ENCODE measurements at regions not wholly inside any gene's neighbourhood (a gene's known extent, or its start where the extent isn't known, plus 50 kb on each side); places are given as distances from the start of the nearest gene placed in this dataset.

DNA sequence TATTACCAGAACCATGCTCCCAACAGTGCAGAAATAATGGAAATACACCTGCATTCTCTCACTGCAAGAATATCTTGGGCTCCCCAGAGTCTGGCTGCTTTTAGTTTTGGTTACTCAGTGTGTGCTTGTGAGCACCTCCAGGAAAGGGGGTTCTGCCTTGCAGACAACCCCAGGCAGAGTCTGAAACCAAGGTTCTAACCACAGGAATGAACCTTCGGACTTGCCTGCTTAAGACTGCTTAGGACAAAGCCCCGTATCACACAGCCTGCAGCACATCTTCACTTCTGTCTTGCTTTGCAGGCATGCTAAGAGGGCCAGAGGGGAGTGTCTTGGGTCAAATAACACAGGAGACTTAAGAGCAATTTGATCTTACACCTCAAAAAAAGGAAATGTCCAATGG lies 94.8 kb upstream of the SPATA31C2 start:
- no peak for DNase-seq (ENCODE audit: low read depth in 4 of 4, low spot score in 1 of 4)

DNA sequence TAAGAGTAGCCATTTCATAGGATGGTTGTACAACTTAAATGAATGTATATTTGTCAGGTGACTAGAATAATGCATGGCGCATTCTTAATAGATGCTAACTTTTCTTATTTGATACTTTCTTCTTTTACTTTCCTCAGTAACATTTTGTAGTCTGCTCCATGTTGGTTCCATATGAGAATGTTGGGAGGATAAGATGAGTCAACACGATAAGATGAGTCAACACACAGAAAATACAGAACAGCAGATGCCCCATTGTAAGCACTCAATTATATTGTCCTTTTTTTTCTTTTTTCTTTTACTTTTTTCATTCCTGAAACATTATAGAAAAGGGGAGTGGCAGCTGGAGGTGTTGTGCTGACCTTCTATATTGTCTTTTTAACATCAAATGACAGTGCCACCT lies 92.3 kb upstream of the SPATA31C2 start:
- no peak for DNase-seq (ENCODE audit: low read depth in 4 of 4, low spot score in 1 of 4)

DNA sequence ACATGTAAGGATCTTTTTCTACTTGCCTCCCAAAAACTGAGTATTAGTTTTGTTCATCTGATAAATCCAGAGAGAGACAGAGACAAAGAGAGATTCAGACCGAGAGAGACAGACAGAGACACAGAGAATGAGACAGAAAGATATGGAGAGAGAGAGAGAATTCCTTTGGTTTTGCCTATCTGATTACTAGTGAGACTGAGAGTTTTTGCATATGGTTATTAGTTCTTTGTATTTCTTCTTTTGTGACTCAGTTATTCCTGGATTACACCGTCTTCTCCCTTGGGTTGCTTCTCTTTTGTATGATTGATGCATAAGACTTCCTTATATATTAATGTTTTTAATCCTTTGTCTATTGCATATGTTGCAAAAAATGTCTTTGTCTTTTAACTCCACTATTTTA lies 91.2 kb upstream of the SPATA31C2 start:
- DNase-seq (ENCODE audit: low read depth in 4 of 4, low spot score in 1 of 4) = no peak

DNA sequence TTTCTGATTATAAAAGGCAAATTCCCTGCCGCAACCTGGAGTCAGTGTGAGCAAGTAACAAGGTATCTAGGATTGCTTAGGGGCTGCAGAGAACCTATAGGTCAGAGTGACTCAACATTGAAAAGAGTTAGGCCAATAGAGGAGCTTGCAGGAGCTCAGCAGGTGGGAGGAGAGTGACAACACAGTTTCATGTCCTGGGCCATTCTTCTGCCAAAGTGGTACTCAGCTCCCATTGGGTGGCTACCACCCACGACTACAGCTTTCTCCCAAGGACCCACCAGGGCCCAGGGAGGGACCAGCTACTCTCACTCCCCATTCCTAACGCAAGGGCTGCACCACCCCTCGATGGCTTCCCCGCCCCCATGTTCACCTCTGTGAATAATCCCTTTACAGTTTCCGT lies 86.7 kb upstream of the SPATA31C2 start:
- DNase-seq (ENCODE audit: low read depth in 4 of 4, low spot score in 1 of 4) = no peak

DNA sequence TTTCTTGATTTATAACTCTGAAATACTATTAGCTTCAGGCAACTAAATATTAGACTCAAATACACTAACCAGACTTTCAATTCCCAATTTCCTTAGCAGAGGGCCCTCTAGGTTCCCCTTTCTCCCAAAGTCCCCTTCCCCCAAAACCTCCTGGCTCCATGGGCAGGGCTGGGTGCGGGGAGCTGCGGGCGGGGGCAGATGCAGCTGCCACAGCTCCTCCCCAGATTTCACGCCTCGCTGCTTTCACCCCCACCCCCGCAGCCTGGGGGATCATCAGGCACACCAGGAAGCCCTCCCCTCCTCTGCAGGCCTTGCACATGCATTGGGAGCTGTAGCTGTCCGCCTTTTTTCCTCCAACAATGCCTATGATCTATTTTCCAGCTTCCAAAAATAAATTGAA lies 82.8 kb upstream of the SPATA31C2 start:
- DNase-seq (ENCODE audit: low read depth in 4 of 4, low spot score in 1 of 4) = no peak

DNA sequence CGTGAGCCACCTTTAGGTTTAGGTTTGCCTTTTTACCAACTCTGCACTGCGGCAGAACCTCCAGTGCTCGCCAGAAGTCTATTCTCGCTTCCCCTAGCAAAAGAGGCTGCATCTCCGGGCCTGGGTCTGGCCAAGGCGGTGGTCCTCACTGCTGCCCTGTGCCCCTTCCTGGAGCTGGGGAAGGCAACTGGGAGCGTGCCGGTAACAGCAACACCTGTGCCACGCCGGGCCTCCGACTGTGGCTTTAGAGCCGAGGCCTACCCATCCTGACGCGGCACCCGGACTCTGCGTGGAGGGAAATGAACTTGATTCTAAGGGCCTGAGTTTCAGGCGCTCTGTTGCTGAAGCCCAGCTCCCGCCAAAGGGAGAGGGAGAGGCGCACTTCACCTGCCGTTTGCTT lies 82.4 kb upstream of the SPATA31C2 start:
- DNase-seq (ENCODE audit: low read depth in 4 of 4, low spot score in 1 of 4) = no peak

DNA sequence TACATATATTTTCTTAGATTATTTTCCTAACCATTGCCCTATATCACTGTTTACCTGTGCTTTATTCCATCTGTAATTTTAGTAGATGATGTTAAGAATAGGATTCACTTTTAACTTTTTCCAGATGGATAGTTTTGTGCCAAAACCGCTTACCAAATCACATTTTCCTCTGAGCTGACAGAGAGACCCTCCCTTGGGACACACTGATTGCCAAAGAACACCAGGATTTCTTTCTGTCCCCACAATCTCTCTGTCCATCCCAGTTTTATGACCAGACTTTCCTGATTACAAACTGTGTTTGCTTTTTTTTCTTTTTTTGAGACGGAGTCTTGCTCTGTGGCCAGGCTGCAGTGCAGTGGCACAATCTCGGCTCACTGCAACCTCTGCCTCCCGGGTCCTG lies 81.3 kb upstream of the SPATA31C2 start:
- DNase-seq (ENCODE audit: low read depth in 4 of 4, low spot score in 1 of 4) = no peak

DNA sequence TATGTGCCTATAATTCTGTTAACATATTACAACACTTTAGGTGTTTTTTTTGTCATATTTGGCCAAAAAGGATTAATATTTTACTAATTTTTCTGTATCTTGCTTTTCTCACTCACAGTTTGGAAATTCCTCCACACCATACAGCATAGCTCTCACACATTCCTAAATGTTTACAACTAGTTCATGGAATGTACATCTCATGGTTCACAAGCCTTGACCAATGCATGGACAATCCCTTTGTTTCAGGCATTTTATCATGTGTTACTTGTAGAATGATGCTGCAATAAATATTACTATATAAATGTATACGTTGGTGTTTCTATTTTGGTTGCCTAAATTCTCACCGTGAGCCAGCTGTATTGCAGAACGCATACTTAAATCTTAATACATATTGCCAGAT lies 80.5 kb upstream of the SPATA31C2 start:
- DNase-seq (ENCODE audit: low read depth in 4 of 4, low spot score in 1 of 4) = no peak

DNA sequence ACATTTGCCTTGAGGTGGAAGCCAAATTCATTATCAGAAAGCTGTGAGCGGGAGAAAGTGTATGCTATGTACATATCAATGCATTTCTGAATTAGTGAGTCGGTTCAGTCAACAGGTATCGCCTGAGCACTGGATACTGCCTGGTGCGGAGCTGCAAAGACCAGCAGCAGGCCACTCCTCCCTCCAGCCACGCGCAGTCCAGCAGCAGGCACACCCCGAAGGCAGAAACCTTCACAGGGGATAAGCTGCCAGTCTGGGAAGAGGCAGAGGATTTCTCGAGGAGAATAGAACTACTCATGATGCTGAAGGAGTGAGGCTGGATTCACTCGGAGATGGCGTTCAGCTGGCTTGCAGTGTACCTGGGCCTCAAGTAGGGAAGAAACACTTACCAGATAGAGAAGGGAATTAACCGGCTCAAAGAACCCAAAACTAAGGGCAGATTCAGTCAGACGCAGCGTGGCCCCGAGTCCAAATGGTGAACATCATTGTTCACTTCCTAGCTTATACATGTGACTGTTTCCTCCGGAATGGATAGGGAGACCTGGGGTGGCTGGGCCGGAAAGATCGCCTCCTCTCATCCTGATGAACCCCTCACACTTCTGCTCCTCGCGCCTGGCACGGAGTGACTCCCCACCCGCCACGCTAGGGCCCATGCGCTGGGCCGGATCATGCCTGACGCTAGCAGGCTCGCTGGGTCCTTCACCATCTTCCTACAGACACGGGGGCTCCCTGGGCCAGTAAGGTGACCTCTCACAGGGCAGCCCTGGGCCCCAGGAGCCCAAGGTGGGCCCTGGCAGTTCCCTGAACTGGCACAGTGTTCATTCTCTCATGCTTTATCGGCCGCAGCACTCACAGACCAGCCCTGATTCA lies 78.1 kb upstream of the SPATA31C2 start:
- no peak for DNase-seq (ENCODE audit: low read depth in 4 of 4, low spot score in 1 of 4)

DNA sequence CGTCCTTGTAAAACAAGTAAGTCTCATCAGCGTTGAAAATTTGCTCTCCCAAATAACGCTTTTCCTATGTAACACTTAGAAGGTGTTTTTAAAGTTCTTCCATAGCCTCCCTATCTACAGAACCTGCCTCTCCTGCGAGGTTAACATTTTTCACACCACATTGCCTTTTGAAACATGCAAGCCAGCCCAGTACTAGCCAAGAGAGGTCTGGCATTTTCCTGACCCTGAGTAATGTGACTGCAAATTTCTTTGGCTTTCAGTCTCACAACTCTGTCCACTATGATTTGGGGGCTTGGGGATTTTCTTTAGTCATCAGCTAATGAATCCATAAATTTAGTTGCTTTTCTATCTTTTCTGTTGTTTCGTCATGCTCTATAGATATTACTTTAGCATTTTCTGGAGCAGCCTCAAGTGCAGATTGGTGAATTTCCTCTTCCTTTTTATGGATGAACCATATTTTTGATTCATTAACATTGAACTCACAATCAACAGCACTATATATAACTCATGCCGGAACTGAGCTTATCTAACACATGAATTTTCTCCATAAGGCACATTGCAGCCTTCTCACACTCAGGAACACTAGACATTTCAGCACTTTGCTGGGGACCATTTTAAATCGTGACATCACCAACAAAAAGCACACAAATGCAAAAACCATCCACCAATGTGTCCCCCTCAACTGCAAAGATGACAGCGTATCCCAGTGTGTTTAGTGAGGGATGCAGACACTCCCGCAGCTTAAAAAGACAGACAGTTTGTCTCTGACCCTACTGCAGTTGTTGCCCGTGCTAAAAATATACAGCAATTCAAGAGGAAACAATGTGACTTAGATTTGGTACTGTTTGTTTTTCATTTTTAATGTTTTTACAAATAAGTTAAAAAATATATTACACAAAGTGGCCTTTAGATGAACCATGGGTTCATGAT lies 77.2 kb upstream of the SPATA31C2 start:
- no peak for DNase-seq (ENCODE audit: low read depth in 4 of 4, low spot score in 1 of 4)

DNA sequence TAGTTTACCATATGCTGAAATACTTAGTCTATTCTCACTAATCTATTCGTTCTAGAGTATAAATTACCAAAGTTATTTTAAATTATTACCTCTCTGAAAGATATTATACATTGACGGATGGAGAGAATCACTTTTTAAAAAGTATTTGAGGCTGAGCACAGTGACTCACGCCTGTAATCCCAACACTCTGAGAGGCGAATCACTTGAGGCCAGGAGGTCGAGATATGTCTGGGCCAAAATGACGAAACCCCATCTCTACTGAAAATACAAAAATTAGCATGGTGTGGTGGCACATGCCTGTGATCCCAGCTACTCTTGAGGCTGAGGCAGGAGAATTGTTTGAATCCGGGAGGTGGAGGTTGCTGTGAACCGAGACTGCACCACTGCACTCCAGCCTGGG lies 64.0 kb upstream of the SPATA31C2 start:
- no peak for DNase-seq (ENCODE audit: low read depth in 4 of 4, low spot score in 1 of 4)

DNA sequence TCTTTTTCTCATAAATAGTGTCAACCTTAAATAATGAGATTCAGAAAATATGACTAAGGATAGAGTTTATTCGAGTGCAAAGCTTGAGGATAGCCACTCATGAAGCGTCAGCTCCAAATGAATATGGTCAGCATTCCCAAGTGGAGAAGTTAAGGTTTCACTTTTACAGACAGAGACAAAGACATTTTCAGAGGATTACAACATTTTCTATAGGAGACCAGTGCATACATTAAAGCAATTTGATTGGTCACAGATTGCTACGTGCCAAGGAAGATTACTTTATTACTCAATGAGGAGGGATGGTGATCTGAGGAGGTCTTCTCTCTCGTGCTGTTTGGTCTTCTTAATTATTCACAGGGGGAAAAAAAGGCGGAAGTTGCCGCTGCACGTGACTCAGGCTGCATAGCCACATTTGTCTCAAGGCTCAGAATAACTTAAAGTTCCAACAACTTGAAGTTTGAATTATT lies 60.1 kb upstream of the SPATA31C2 start:
- DNase-seq (ENCODE audit: low read depth in 4 of 4, low spot score in 1 of 4) = no peak

DNA sequence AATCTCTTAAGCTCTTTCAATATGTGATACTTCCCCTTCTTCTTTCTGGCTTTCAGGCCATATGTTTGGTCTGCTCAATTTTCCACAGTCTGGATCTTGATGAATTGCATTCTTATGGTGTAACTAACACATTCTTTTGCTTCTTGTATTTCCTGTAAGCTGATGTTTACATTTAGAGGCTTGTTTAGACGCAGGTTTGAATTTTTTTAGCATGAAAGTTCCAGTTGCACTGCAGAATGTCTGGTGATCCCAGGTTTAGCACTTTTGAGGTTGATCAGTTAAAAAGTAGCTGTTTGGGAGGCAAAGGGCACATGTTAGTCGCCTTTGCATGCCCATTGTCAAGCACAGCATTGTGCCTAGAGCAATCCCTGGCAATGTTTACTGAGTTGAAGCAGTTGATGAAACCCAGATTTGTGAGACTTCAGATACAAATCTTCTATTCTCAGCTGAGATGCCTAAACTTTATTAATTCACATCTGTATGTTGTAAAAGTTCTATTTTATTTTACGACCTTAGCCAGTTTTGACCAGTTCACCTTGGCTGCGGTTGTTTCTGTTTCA lies 59.6 kb upstream of the SPATA31C2 start:
- no peak for DNase-seq (ENCODE audit: low read depth in 4 of 4, low spot score in 1 of 4)

DNA sequence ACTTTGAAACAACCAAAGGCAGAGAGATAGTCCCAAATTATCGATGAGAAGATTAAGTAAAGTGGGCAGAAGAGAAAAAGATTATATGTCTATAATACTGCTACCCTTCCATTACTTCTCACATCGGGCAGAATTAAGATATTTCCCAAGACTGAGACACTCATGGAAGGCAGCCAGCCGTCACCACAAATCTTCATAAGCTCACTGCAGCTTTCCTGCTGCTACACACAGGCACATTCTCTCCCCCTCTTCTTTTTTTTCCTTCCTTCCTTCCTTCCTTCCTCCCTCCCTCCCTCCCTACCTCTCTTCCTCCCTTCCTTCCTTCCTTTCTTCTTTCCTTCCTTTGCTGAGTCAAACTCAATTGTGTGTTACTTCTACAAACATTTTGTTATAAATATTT lies 58.7 kb upstream of the SPATA31C2 start:
- DNase-seq (ENCODE audit: low read depth in 4 of 4, low spot score in 1 of 4) = no peak

DNA sequence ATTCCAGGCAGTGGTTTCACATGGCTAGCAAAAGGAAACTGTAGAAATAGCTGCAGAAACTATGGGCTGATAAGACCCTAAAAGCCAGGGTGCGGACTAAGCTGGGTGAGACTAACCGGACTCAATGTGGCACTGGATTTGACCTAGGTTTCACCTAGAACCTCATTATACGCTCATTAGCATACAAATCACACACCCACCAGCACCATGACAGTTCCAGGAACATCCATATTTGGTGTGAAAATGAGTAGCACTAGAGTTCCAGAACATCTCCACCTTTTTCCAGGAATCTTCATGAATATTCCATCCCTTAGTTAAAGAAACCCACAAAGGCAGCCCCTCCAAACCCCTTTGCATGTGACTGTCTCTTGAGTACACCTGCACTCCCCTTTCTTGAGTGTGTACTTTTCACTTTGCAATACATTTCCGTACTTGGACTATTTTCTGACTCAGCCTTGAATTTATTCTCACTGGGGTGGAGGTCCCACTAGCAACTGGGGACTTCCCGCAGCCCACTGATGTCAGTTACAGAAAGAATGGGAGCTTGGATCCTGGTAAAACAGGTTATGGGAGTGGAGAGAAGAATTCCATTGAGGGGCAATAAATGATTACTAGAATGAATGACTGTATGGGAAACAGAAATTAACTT lies 58.0 kb upstream of the SPATA31C2 start:
- no peak for DNase-seq (ENCODE audit: low read depth in 4 of 4, low spot score in 1 of 4)

DNA sequence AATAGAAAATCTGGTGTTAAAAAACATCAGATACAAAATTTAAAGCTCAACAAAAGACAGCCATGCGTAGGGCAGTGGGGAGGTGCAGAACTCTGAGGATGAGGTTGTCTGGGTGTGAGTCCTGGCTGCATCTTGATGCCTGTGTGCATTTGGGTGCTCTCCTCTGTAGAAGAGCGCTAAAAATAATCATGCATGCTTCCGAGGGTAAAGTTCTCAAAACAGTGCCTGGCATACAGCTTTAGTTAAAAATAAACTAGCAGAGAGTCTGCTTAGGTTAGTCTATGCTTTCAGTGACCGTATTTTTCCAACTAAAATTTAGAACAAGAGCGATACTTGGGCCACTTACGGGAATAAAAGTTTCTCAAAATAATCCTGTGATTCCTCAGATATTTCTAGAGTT lies 55.5 kb upstream of the SPATA31C2 start:
- no peak for DNase-seq (ENCODE audit: low read depth in 4 of 4, low spot score in 1 of 4)

DNA sequence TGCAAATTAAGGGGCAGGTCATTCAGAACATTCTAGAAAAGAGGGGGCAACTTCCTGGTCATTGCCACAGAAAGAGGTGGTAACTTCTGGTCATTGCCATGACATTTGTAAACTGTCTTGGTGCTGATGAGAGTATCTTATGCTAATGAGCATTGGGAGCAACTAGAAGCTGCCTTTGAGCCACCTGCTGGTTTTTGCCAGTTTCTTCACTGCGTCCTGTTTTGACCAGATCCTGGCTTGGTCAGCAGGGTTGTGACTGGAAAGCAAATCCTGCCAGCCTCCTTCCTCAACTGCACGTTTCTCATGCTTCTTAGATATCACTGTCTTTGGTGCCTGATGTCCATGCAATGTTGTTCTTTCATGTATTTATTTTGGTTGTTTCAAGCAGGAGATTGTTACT lies 53.2 kb upstream of the SPATA31C2 start:
- DNase-seq (ENCODE audit: low read depth in 4 of 4, low spot score in 1 of 4) = no peak

DNA sequence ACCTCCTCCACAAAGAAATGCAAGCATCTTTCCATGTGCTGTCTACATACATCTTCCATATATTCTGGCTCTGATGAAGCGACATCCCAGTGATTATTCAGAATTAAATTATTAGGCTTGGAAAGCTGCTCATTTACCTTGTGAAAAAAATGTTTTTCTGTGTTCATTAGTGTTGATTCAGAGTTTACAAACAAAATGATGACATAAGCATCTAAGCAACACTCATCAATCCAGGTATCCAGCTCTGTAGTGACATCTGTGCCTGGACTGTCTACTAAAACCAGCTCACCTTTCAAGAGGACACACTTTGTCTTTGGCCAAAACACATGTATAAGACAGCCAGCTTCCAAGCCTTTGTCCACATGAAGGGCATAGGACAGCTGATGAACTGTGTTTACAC lies 51.1 kb upstream of the SPATA31C2 start:
- DNase-seq (ENCODE audit: low read depth in 4 of 4, low spot score in 1 of 4) = no peak
